Hindlimb muscle (tissue), 1 donor: ENCODE measurements at regions not wholly inside any gene's neighbourhood (a gene's known extent, or its start where the extent isn't known, plus 50 kb on each side); places are given as distances from the start of the nearest gene placed in this dataset.

Source experiments
- DNase-seq: peaks from one replicate; pipeline ENCODE4 v3.0.0-alpha.2; 2013

- DNase-seq, result no peak
Measured at GRCh38 chr5:141746395-141746794, 64.4 kb upstream of the ARAP3 start.

- no peak for DNase-seq
Measured at GRCh38 chr5:141745390-141745789, 63.4 kb upstream of the ARAP3 start.

- DNase-seq, result no peak
Measured at GRCh38 chr5:141743866-141744272, 61.8 kb upstream of the ARAP3 start.

GRCh38 chr5:141742866-141743851 is 61.1 kb upstream of the ARAP3 start:
- DNase-seq, result peak; percentile 33

- DNase-seq, result no peak
Measured at GRCh38 chr5:141742144-141742543, 60.1 kb upstream of the ARAP3 start.

- no peak for DNase-seq
Measured at GRCh38 chr5:141740885-141741284, 58.9 kb upstream of the ARAP3 start.

- DNase-seq, result no peak
Measured at GRCh38 chr5:141737535-141737934, 55.5 kb upstream of the ARAP3 start.

- no peak for DNase-seq
Measured at GRCh38 chr5:141735823-141736222, 53.8 kb upstream of the ARAP3 start.

GRCh38 chr5:141734501-141735229 is 52.6 kb upstream of the ARAP3 start:
- DNase-seq, result peak; percentile 57

- DNase-seq, result no peak
Measured at GRCh38 chr5:141733198-141733597, 51.2 kb upstream of the ARAP3 start.

GRCh38 chr5:141732417-141732816 is 50.4 kb upstream of the ARAP3 start:
- DNase-seq, result no peak
